GM19351 (cell line): ENCODE measurements at regions not wholly inside any gene's neighbourhood (a gene's known extent, or its start where the extent isn't known, plus 50 kb on each side); places are given as distances from the start of the nearest gene placed in this dataset.

Experiments
- ATAC-seq: cut with Tn5 transposase; IDR thresholded peaks from one replicate; pipeline ENCODE4 v1.9.1; 2021; ENCODE audit warnings: mild to moderate bottlenecking, moderate library complexity; ENCODE audit not compliant: unreplicated experiment

GRCh38 chr9:80602291-80602690 is 1030.5 kb downstream of the TLE4 start:
- ATAC-seq, result no peak

GRCh38 chr9:80596579-80596978 is 1024.8 kb downstream of the TLE4 start:
- no peak for ATAC-seq

- ATAC-seq, result no peak
Observed at GRCh38 chr9:80595192-80595591, 1023.4 kb downstream of the TLE4 start.

GRCh38 chr9:80592413-80592812 is 1020.6 kb downstream of the TLE4 start:
- ATAC-seq, result no peak

- ATAC-seq, result no peak
Observed at GRCh38 chr9:80586786-80587330, 1015.1 kb downstream of the TLE4 start.

GRCh38 chr9:80571953-80572352 is 1000.2 kb downstream of the TLE4 start:
- no peak for ATAC-seq

- ATAC-seq, result no peak
Observed at GRCh38 chr9:80569236-80569635, 997.5 kb downstream of the TLE4 start.

- no peak for ATAC-seq
Observed at GRCh38 chr9:80561526-80561925, 989.8 kb downstream of the TLE4 start.

GRCh38 chr9:80560976-80561375 is 989.2 kb downstream of the TLE4 start:
- no peak for ATAC-seq

GRCh38 chr9:80557256-80557655 is 985.5 kb downstream of the TLE4 start:
- no peak for ATAC-seq

GRCh38 chr9:80556631-80557030 is 984.9 kb downstream of the TLE4 start:
- no peak for ATAC-seq

GRCh38 chr9:80555782-80556325 is 984.1 kb downstream of the TLE4 start:
- ATAC-seq, result no peak

- ATAC-seq, result no peak
Observed at GRCh38 chr9:80554856-80555255, 983.1 kb downstream of the TLE4 start.

GRCh38 chr9:80554301-80554700 is 982.5 kb downstream of the TLE4 start:
- ATAC-seq, result no peak

GRCh38 chr9:80552931-80553330 is 981.2 kb downstream of the TLE4 start:
- no peak for ATAC-seq

GRCh38 chr9:80550181-80550580 is 978.4 kb downstream of the TLE4 start:
- no peak for ATAC-seq

GRCh38 chr9:80547613-80548012 is 975.8 kb downstream of the TLE4 start:
- no peak for ATAC-seq

GRCh38 chr9:80540387-80540786 is 968.6 kb downstream of the TLE4 start:
- ATAC-seq, result no peak

GRCh38 chr9:80538976-80539375 is 967.2 kb downstream of the TLE4 start:
- no peak for ATAC-seq

GRCh38 chr9:80522465-80522864 is 950.7 kb downstream of the TLE4 start:
- ATAC-seq, result no peak

GRCh38 chr9:80521151-80521550 is 949.4 kb downstream of the TLE4 start:
- ATAC-seq, result no peak

GRCh38 chr9:80520231-80520630 is 948.5 kb downstream of the TLE4 start:
- ATAC-seq, result no peak

GRCh38 chr9:80518441-80518840 is 946.7 kb downstream of the TLE4 start:
- ATAC-seq, result no peak
